ENCODE measurements at regions not wholly inside any gene's neighbourhood (a gene's known extent, or its start where the extent isn't known, plus 50 kb on each side); places are given as distances from the start of the nearest gene placed in this dataset.

GRCh38 chr2:236353594-236353942, 89.4 kb upstream of the ASB18 start:
- ChIA-PET POLR2A (no interaction called here), CTCF (interaction anchor here (0.8 kb wide), 1 partner anchor 504 kb away, joined by 3 read pairs; no protein-coding TSS in a partner anchor), RAD21 (ENCODE audit: low non-redundant PET in 1 of 2, low total read pairs in 2 of 2, uncharacterized antibody in 2 of 2, unreplicated experiment in 2 of 2) (no interaction called here)
- Histone ChIP-seq H3K4me3 (replicated peaks in 1 of 2; ENCODE audit: low read depth in 1 of 2, low read length in 2 of 2) (no peak overlapping the region), H3K27ac (ENCODE audit: low read depth, low read length) (no peak overlapping the region), H3K79me2 (ENCODE audit: insufficient read depth, low read length) (no peaks in the 10 kb centered on the region), H3K9ac (ENCODE audit: low read length) (no peak overlapping the region), H3K36me3 (ENCODE audit: control insufficient read depth in 1 of 2, insufficient read depth in 2 of 2, low read length in 2 of 2) (no peaks in the 10 kb centered on the region; a peak in 1 of 4 replicates), H4K20me1 (ENCODE audit: insufficient read depth) (no peaks in the 10 kb centered on the region), H3K4me1 (ENCODE audit: control insufficient read depth in 1 of 2, insufficient read depth in 2 of 2, low read length in 2 of 2) (no peaks in the 10 kb centered on the region), H3K9me2 (ENCODE audit: insufficient read depth) (no peaks in the 10 kb centered on the region), H3K9me3 (ENCODE audit: control insufficient read depth in 1 of 2, insufficient read depth in 1 of 2, low read depth in 1 of 2, low read length in 2 of 2) (no peaks in the 10 kb centered on the region), H3K4me2 (ENCODE audit: low read length) (no peak overlapping the region), H3K27me3 (ENCODE audit: insufficient read depth, low read length) (no peaks in the 10 kb centered on the region), H2AFZ (ENCODE audit: low read depth, low read length, poor library complexity, severe bottlenecking) (no peak overlapping the region)
- no peak for ATAC-seq
- TF ChIP-seq ZFX (IDR thresholded peaks at IDR 0.05): no peak
- no peak for TF ChIP-seq EZH2 (IDR thresholded peaks at IDR 0.05)
- TF ChIP-seq RAD21 (IDR thresholded peaks at IDR 0.05; ENCODE audit: low read depth): no peak
- no peak for TF ChIP-seq ELF1 (IDR thresholded peaks at IDR 0.05; ENCODE audit: borderline replicate concordance, low read depth)
- TF ChIP-seq MAX (IDR thresholded peaks at IDR 0.05): no peak
- no peak for TF ChIP-seq POLR2AphosphoS5 (IDR thresholded peaks at IDR 0.05; ENCODE audit: low read depth, low read length)
- TF ChIP-seq SIN3A (IDR thresholded peaks at IDR 0.05; ENCODE audit: low read depth): no peak
- intact Hi-C loops (cut with micrococcal nuclease): loop anchor here (1.0 to 10.0 kb wide), 3 partner anchors 161 to 707 kb away; no protein-coding TSS in a partner anchor
- no TSS peak for BruUV-seq (replicated peaks)
- DNase-seq (ENCODE audit: low read depth, low spot score): no peak

GRCh38 chr2:236354056-236354940, 90.1 kb upstream of the ASB18 start:
- no TSS peak for BruUV-seq (replicated peaks)
- no peak overlapping the region for H3K27ac ChIP-seq (ENCODE audit: low read depth, low read length)
- no peak for DNase-seq (ENCODE audit: low read depth, low spot score)
- no peak for ATAC-seq
- no peaks in the 10 kb centered on the region for H3K27me3 ChIP-seq (ENCODE audit: insufficient read depth, low read length)
- intact Hi-C loops (cut with micrococcal nuclease): loop anchor here (10.0 kb wide), 1 partner anchor 161 kb away; no protein-coding TSS in a partner anchor
- RAD21 ChIA-PET (ENCODE audit: low non-redundant PET in 1 of 2, low total read pairs in 2 of 2, uncharacterized antibody in 2 of 2, unreplicated experiment in 2 of 2): no interaction called here
- H4K20me1 ChIP-seq (ENCODE audit: insufficient read depth): no peaks in the 10 kb centered on the region
- H2AFZ ChIP-seq (ENCODE audit: low read depth, low read length, poor library complexity, severe bottlenecking): no peak overlapping the region
- H3K9me3 ChIP-seq (ENCODE audit: control insufficient read depth in 1 of 2, insufficient read depth in 1 of 2, low read depth in 1 of 2, low read length in 2 of 2): no peaks in the 10 kb centered on the region
- H3K9ac ChIP-seq (ENCODE audit: low read length): no peak overlapping the region
- POLR2A ChIA-PET: no interaction called here
- no peaks in the 10 kb centered on the region for H3K4me1 ChIP-seq (ENCODE audit: control insufficient read depth in 1 of 2, insufficient read depth in 2 of 2, low read length in 2 of 2)
- TF ChIP-seq SIN3A (IDR thresholded peaks at IDR 0.05; ENCODE audit: low read depth): no peak
- no peak for TF ChIP-seq SRF (IDR thresholded peaks at IDR 0.05; ENCODE audit: low read depth)
- no peak for TF ChIP-seq JUND (IDR thresholded peaks at IDR 0.05)
- no peak for TF ChIP-seq EZH2 (IDR thresholded peaks at IDR 0.05)
- TF ChIP-seq RAD21 (IDR thresholded peaks at IDR 0.05; ENCODE audit: low read depth): no peak
- no peak for TF ChIP-seq EGR1 (IDR thresholded peaks at IDR 0.05; ENCODE audit: low read depth)
- TF ChIP-seq EZH2phosphoT487 (IDR thresholded peaks at IDR 0.05; ENCODE audit: borderline replicate concordance): no peak
- TF ChIP-seq ZBTB33 (IDR thresholded peaks at IDR 0.05; ENCODE audit: extremely low read depth, insufficient replicate concordance, low read length): no peak
- no peak for TF ChIP-seq CBX3 (IDR thresholded peaks at IDR 0.05; ENCODE audit: low read depth)
- no peak for TF ChIP-seq CEBPB (IDR thresholded peaks at IDR 0.05; ENCODE audit: low read depth)
- TF ChIP-seq SP1 (IDR thresholded peaks at IDR 0.05; ENCODE audit: low read depth): no peak
- no peaks in the 10 kb centered on the region for H3K79me2 ChIP-seq (ENCODE audit: insufficient read depth, low read length)
- no peaks in the 10 kb centered on the region for H3K9me2 ChIP-seq (ENCODE audit: insufficient read depth)
- CTCF ChIA-PET: interaction anchor here (0.8 kb wide), 1 partner anchor 504 kb away, joined by 3 read pairs; no protein-coding TSS in a partner anchor
- no peaks in the 10 kb centered on the region; a peak in 1 of 4 replicates for H3K36me3 ChIP-seq (ENCODE audit: control insufficient read depth in 1 of 2, insufficient read depth in 2 of 2, low read length in 2 of 2)
- H3K4me2 ChIP-seq (ENCODE audit: low read length): no peak overlapping the region
- H3K4me3 ChIP-seq (replicated peaks in 1 of 2; ENCODE audit: low read depth in 1 of 2, low read length in 2 of 2): no peak overlapping the region
